ENCODE measurements at regions not wholly inside any gene's neighbourhood (a gene's known extent, or its start where the extent isn't known, plus 50 kb on each side); places are given as distances from the start of the nearest gene placed in this dataset.

GRCh38 chr2:11988691-11989353 is 242.4 kb downstream of the LPIN1 start:
- H2AFZ ChIP-seq (ENCODE audit: control insufficient read depth, low read length): no peak overlapping the region
- dilution Hi-C loops (cut with MboI; ENCODE audit: extremely low pct_ligation_motif_present, low sequenced_read_pairs): no loop called here
- no peak for TF ChIP-seq EZH2 (IDR thresholded peaks at IDR 0.05; ENCODE audit: low read length)
- TF ChIP-seq CTCF (optimal IDR thresholded peaks at IDR 0.05 in 1 of 3, IDR thresholded peaks at IDR 0.05 in 1 of 3, conservative IDR thresholded peaks at IDR 0.05 in 1 of 3; ENCODE audit: extremely low read depth in 1 of 3, insufficient read depth in 2 of 3, low read length in 3 of 3): no peak

GRCh38 chr2:11989354-11989703 is 242.9 kb downstream of the LPIN1 start:
- dilution Hi-C loops (cut with MboI; ENCODE audit: extremely low pct_ligation_motif_present, low sequenced_read_pairs): no loop called here
- Histone ChIP-seq H3K4me3 (ENCODE audit: control insufficient read depth in 2 of 3, extremely low read depth in 1 of 3, insufficient read depth in 2 of 3, low read depth in 1 of 3, low read length in 3 of 3) (no peak overlapping the region), H3K9me3 (ENCODE audit: control insufficient read depth, low read depth, low read length) (no peaks in the 10 kb centered on the region), H3K9me1 (ENCODE audit: control insufficient read depth, extremely low read depth, insufficient read depth, low read length) (no peaks in the 10 kb centered on the region), H4K20me1 (ENCODE audit: control insufficient read depth, extremely low read depth, insufficient read depth, low read length) (no peaks in the 10 kb centered on the region), H3K27me3 (ENCODE audit: control insufficient read depth, extremely low read depth, insufficient read depth, low read length) (no peaks in the 10 kb centered on the region), H3K79me2 (ENCODE audit: control insufficient read depth, insufficient read depth, low read length) (no peaks in the 10 kb centered on the region), H3K4me1 (ENCODE audit: control insufficient read depth, extremely low read depth, insufficient read depth, low read length) (no peaks in the 10 kb centered on the region), H3K9ac (ENCODE audit: control insufficient read depth, extremely low read depth, insufficient read depth, low read length) (no peak overlapping the region), H3K27ac (ENCODE audit: control insufficient read depth, insufficient read depth, low read length) (no peak overlapping the region), H2AFZ (ENCODE audit: control insufficient read depth, low read length) (no peak overlapping the region), H3K36me3 (ENCODE audit: control insufficient read depth in 2 of 2, extremely low read depth in 1 of 2, insufficient read depth in 2 of 2, low read length in 2 of 2) (no peaks in the 10 kb centered on the region), H3K4me2 (ENCODE audit: control insufficient read depth, extremely low read depth, insufficient read depth, low read depth, low read length) (no peak overlapping the region)
- no peak for TF ChIP-seq CTCF (optimal IDR thresholded peaks at IDR 0.05 in 1 of 3, IDR thresholded peaks at IDR 0.05 in 1 of 3, conservative IDR thresholded peaks at IDR 0.05 in 1 of 3; ENCODE audit: extremely low read depth in 1 of 3, insufficient read depth in 2 of 3, low read length in 3 of 3)
- no peak for TF ChIP-seq EZH2 (IDR thresholded peaks at IDR 0.05; ENCODE audit: low read length)
- DNase-seq (ENCODE audit: low read depth, low spot score) (no peak), FAIRE-seq (no peak)

More at GRCh38 chr2:11988691-11989353, 242.4 kb downstream of the LPIN1 start:
- Histone ChIP-seq H3K9me1 (ENCODE audit: control insufficient read depth, extremely low read depth, insufficient read depth, low read length) (no peaks in the 10 kb centered on the region), H3K27me3 (ENCODE audit: control insufficient read depth, extremely low read depth, insufficient read depth, low read length) (no peaks in the 10 kb centered on the region), H3K27ac (ENCODE audit: control insufficient read depth, insufficient read depth, low read length) (no peak overlapping the region), H4K20me1 (ENCODE audit: control insufficient read depth, extremely low read depth, insufficient read depth, low read length) (no peaks in the 10 kb centered on the region), H3K79me2 (ENCODE audit: control insufficient read depth, insufficient read depth, low read length) (no peaks in the 10 kb centered on the region), H3K4me1 (ENCODE audit: control insufficient read depth, extremely low read depth, insufficient read depth, low read length) (no peaks in the 10 kb centered on the region), H3K9me3 (ENCODE audit: control insufficient read depth, low read depth, low read length) (no peaks in the 10 kb centered on the region), H3K36me3 (ENCODE audit: control insufficient read depth in 2 of 2, extremely low read depth in 1 of 2, insufficient read depth in 2 of 2, low read length in 2 of 2) (no peaks in the 10 kb centered on the region), H3K9ac (ENCODE audit: control insufficient read depth, extremely low read depth, insufficient read depth, low read length) (no peak overlapping the region), H3K4me3 (ENCODE audit: control insufficient read depth in 2 of 3, extremely low read depth in 1 of 3, insufficient read depth in 2 of 3, low read depth in 1 of 3, low read length in 3 of 3) (no peak overlapping the region), H3K4me2 (ENCODE audit: control insufficient read depth, extremely low read depth, insufficient read depth, low read depth, low read length) (no peak overlapping the region)
- DNase-seq (ENCODE audit: low read depth, low spot score) (no peak), FAIRE-seq (no peak)
